ENCODE measurements at regions not wholly inside any gene's neighbourhood (a gene's known extent, or its start where the extent isn't known, plus 50 kb on each side); places are given as distances from the start of the nearest gene placed in this dataset.

DNA sequence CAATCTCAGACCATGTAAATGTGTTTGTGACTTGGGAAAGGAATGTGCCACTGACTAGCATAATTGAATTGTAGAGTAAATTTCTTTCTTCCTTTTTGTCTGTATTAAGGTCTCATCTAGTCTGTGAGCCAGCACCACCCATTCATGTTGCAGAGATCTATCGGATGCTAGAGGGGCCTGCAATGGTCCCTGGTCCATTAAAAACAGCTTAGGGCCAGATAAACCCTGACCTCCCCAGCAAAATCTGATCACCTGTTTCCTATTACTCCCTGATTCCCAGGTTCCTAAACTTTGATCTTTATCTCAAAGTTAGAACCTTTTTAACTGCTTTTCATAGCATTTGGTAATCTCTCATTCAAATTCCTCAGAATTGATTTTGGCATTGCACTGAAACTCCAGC lies 174.5 kb upstream of the POC5 start:
- Mint-ChIP-seq H3K27ac (ENCODE audit: unreplicated experiment) (no peak overlapping the region), H3K27me3 (ENCODE audit: unreplicated experiment) (peaks cover 48% of the 10 kb centered on the region), H3K36me3 (ENCODE audit: insufficient read depth, unreplicated experiment) (no peaks in the 10 kb centered on the region), H3K4me1 (ENCODE audit: low read depth, unreplicated experiment) (no peaks in the 10 kb centered on the region), H3K9me3 (ENCODE audit: low read depth, unreplicated experiment) (peaks cover 7% of the 10 kb centered on the region), H3K4me3 (ENCODE audit: low read depth, unreplicated experiment) (no peak overlapping the region)
- TF ChIP-seq, protein P1, sequence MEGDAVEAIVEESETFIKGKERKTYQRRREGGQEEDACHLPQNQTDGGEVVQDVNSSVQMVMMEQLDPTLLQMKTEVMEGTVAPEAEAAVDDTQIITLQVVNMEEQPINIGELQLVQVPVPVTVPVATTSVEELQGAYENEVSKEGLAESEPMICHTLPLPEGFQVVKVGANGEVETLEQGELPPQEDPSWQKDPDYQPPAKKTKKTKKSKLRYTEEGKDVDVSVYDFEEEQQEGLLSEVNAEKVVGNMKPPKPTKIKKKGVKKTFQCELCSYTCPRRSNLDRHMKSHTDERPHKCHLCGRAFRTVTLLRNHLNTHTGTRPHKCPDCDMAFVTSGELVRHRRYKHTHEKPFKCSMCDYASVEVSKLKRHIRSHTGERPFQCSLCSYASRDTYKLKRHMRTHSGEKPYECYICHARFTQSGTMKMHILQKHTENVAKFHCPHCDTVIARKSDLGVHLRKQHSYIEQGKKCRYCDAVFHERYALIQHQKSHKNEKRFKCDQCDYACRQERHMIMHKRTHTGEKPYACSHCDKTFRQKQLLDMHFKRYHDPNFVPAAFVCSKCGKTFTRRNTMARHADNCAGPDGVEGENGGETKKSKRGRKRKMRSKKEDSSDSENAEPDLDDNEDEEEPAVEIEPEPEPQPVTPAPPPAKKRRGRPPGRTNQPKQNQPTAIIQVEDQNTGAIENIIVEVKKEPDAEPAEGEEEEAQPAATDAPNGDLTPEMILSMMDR (IDR thresholded peaks at IDR 0.05; ENCODE audit: unreplicated experiment), result no peak
- intact Hi-C loops (cut with micrococcal nuclease; ENCODE audit: unreplicated experiment), result no loop called here
- no TSS peak for BruUV-seq (replicated peaks)
- CTCF ChIA-PET, result no interaction called here
- DNase-seq, result no peak

DNA sequence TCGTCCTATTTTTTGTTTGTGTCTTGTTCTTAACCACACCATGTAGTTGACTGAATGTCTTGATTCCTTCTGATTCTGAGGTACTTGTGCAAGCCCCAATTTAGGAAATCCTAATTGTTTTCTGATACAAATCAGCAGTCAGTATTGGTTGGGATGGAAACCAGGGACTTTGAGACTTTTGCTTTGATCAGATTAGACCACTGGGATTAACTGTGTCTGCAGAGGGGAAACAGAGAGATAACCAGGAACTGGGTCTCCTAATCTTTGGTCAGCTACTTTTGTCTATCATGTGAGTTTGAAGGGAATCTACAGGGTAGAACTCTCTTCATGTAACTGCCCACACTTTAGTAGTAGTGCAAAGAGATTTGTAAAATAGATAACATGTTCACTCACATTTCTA lies 173.8 kb upstream of the POC5 start:
- Mint-ChIP-seq H3K36me3 (ENCODE audit: insufficient read depth, unreplicated experiment) (no peaks in the 10 kb centered on the region), H3K9me3 (ENCODE audit: low read depth, unreplicated experiment) (peaks cover 7% of the 10 kb centered on the region), H3K27me3 (ENCODE audit: unreplicated experiment) (peaks cover 48% of the 10 kb centered on the region), H3K4me1 (ENCODE audit: low read depth, unreplicated experiment) (no peaks in the 10 kb centered on the region), H3K27ac (ENCODE audit: unreplicated experiment) (no peak overlapping the region), H3K4me3 (ENCODE audit: low read depth, unreplicated experiment) (no peak overlapping the region)
- no peak for DNase-seq
- no TSS peak for BruUV-seq (replicated peaks)
- intact Hi-C loops (cut with micrococcal nuclease; ENCODE audit: unreplicated experiment), result no loop called here
- CTCF ChIA-PET, result no interaction called here
- TF ChIP-seq, protein P1 (IDR thresholded peaks at IDR 0.05; ENCODE audit: unreplicated experiment), result no peak

DNA sequence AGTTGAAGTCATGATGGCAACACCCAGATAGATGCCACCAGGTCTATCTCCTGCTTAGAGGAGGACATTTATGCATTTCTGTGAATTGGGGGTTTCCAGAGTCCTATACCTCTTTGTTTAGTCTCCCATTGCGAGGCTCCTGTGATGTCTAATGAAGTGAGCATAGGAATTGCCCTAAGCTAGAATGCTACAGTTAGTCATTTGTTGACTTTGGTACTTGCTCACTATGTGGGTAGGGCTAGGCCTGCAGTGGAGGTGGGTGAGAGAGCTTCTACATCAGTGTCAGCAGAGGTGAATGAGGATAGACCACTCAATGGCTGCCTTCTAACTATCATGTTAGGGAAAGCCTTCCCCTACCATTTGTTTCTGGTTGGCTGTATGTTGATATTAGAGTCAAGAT lies 173.3 kb upstream of the POC5 start:
- Mint-ChIP-seq H3K27me3 (ENCODE audit: unreplicated experiment) (peaks cover 47% of the 10 kb centered on the region), H3K27ac (ENCODE audit: unreplicated experiment) (no peak overlapping the region), H3K36me3 (ENCODE audit: insufficient read depth, unreplicated experiment) (no peaks in the 10 kb centered on the region), H3K4me1 (ENCODE audit: low read depth, unreplicated experiment) (no peaks in the 10 kb centered on the region), H3K9me3 (ENCODE audit: low read depth, unreplicated experiment) (peaks cover 7% of the 10 kb centered on the region), H3K4me3 (ENCODE audit: low read depth, unreplicated experiment) (no peak overlapping the region)
- intact Hi-C loops (cut with micrococcal nuclease; ENCODE audit: unreplicated experiment), result no loop called here
- CTCF ChIA-PET, result no interaction called here
- no TSS peak for BruUV-seq (replicated peaks)
- no peak for DNase-seq
- TF ChIP-seq, protein P1 (IDR thresholded peaks at IDR 0.05; ENCODE audit: unreplicated experiment), result no peak

DNA sequence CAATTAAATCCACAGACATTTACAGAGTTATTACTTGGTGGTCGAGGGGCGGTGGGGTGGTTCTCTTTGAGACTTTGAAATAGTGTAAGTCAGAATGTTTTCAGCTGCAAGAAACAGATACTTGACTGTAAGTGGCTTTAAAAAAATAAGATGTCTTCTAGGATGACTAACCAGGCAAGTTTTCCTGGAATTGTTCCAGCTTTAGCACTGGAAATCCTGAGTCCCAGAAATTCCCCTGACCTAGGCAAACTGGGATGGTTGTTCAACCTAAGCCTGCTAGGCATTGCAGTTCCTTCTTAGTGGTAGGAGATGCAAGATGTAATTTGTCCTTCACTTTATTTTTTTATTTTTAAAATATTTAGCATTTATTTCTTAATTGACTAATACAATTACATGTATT lies 169.5 kb upstream of the POC5 start:
- no peak for DNase-seq

More for the DNA sequence above, 169.5 kb upstream of the POC5 start:
- CTCF ChIA-PET, result interaction anchor here (1.2 to 2.2 kb wide), 2 partner anchors 288 to 370 kb away, joined by 3 to 10 read pairs; no protein-coding TSS in a partner anchor
- no peak overlapping the region for H3K4me3 Mint-ChIP-seq (ENCODE audit: low read depth, unreplicated experiment)
- no peaks in the 10 kb centered on the region for H3K36me3 Mint-ChIP-seq (ENCODE audit: insufficient read depth, unreplicated experiment)
- TF ChIP-seq, protein P1 (IDR thresholded peaks at IDR 0.05; ENCODE audit: unreplicated experiment), result no peak
- no TSS peak for BruUV-seq (replicated peaks)
- intact Hi-C loops (cut with micrococcal nuclease; ENCODE audit: unreplicated experiment), result no loop called here
- H3K9me3 Mint-ChIP-seq (ENCODE audit: low read depth, unreplicated experiment), result no peaks in the 10 kb centered on the region
- H3K27ac Mint-ChIP-seq (ENCODE audit: unreplicated experiment), result no peak overlapping the region
- peaks cover 9% of the 10 kb centered on the region for H3K27me3 Mint-ChIP-seq (ENCODE audit: unreplicated experiment)
- H3K4me1 Mint-ChIP-seq (ENCODE audit: low read depth, unreplicated experiment), result no peaks in the 10 kb centered on the region
